Posterior vena cava (tissue), 2 donors: ENCODE measurements at regions not wholly inside any gene's neighbourhood (a gene's known extent, or its start where the extent isn't known, plus 50 kb on each side); places are given as distances from the start of the nearest gene placed in this dataset.

Experiments
- DNase-seq: peaks from one replicate; pipeline ENCODE4 v3.0.0-alpha.2; 2020; ENCODE audit warnings: low spot score
- intact Hi-C, 2 donors: fragments of 100-400 bp; cut with DNase I; formaldehyde crosslinking; loops; one replicate each; pipeline versions ENCODE4 v1.14.1 to v1.14.2; 2022 to 2023
- donor health status: DM: yes; HTN: yes; CAD: no.
- donor health status: DM: yes; HTN: yes; CAD: no.

GRCh38 chr12:113591480-113591974 is 119.9 kb upstream of the LHX5 start:
- intact Hi-C loops, result no loop called here

DNA sequence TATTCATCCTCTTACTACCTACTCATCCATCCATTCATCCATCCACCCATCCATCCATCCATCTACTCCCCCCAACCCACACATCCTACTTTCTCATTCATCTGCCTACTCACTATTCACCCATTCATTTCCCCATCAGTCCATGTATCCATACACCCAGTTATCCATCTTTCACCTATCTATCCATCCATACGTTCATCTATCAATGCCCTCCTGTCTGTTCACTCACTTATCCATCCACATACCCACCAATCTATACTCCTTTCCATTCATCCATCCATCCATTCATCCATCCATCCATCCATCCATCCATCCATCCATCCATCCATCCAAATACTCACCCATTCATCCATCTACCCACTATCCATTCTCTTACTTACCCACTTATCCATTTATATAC is 117.8 kb upstream of the LHX5 start:
- intact Hi-C loops, result no loop called here
- DNase-seq, result no peak

More at GRCh38 chr12:113591480-113591974, 119.9 kb upstream of the LHX5 start:
- no peak for DNase-seq

DNA sequence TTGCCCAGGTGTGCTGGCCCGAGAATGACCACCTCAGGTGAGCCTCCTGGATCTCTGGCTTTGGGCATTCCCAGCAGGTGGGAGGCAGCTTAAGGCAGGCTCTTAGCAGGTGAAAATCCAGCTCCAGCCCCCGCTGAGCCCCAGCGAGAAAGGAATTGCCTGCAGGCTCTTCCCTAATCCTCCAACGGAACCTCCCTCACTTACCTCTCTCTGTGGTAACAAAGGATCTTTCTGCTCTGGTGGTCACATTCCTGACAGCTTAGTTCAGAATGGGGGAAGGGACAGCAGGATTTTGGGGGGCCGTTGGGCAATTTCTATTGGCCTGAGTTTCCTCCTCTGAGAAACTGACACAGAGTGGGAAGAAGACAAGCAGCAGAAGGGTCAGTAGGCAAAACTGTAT is 116.0 kb upstream of the LHX5 start:
- intact Hi-C loops, result no loop called here
- DNase-seq, result no peak

DNA sequence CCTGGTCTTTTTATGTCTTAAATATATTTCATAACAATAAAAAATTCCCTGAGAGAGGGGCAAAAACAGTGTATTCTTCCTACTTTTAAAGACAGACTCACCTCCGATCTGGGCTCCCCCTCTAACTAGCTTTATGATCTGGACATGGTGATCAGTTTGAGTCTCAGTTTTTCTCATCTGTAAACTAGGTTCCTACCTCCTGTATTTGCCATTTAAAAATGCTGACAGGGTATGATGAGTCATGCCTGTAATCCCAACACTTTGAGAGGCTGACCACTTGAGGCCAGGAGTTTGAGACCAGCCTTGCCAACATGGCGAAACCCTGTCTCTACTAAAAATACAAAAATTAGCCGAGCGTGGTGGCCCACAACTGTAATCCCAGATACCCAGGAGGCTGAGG is 114.8 kb upstream of the LHX5 start:
- intact Hi-C loops, result no loop called here

DNA sequence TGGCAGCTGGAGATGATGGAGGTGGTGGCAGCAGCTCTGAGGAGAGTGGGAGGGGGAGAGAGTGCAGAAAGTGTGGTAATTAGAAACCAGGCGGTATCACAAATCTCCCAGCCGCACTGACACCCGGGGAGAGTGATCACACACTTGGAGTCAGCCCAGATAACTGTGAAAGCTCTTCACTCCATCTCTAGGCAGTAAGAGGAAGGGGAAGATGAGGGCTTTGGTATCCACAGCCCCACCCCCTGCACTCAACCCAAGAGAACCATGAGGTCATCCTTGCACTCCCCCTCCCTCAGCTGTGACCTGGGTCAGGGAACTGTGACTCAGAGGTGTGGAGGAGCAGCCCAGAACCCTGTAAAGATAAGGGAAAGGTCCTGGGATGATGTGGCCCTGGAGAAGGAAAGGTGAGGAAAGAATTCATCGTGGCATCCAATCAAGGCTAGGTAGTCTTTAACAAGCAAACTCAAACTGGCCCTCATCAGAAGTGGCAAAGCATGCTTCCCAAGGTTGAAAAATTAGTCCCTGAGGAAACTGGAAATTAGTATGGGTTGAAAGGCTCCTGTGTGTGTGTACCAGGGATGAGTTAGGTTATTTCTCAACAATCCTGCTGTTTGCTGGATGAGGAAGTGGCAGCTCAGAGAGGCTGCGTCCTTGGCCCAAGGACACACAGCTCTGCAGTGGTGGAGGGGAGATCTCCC is 111.0 kb upstream of the LHX5 start:
- no peak for DNase-seq
- intact Hi-C loops, result no loop called here

More for the DNA sequence above, 114.8 kb upstream of the LHX5 start:
- no peak for DNase-seq

DNA sequence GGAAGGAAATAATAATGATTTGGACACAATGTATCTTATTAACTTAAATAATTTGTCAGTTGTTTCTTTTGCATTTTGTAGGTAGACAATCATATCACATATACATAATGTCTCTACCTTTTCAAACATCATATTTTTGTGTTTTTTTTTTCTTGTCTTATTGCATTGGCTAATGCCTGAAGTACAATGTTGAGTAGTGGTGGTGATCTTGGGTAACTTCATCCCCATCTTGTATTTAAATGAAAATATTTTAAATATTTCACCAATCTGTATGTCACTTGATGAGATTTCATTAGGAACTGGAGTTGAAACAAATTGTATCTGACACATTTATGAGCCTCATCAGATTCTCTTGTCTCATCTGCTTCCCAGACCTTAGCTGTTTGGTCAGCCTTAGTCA is 109.7 kb upstream of the LHX5 start:
- intact Hi-C loops, result no loop called here
- no peak for DNase-seq

GRCh38 chr12:113580437-113580836 is 108.8 kb upstream of the LHX5 start:
- no peak for DNase-seq

GRCh38 chr12:113577464-113578129 is 105.9 kb upstream of the LHX5 start:
- DNase-seq, result no peak
- intact Hi-C loops, result no loop called here

More at GRCh38 chr12:113580437-113580836, 108.8 kb upstream of the LHX5 start:
- intact Hi-C loops, result no loop called here

DNA sequence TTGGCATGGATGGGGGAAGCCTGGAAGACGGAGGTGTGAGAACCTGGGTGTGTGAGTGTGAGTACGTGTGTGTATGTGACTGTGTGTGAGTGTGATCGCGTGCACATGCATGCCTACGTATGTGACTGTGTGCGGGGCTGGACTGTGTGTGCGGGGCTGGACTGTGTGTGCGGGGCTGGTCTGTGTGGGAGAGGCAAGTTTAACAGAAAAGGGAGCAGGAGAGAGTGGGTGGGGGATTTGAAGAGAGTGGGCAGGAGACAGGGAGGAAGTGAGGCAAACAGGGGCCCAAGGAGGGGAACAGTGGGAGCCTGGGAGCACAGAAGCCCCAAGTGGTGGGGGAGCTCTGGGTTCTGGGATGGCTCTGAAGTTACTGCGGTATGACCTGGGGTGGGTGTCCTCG is 103.7 kb upstream of the LHX5 start:
- intact Hi-C loops, result no loop called here
- no peak for DNase-seq

- no peak for DNase-seq
- intact Hi-C loops, result no loop called here
Observed at GRCh38 chr12:113573148-113573547, 101.5 kb upstream of the LHX5 start.

GRCh38 chr12:113571713-113572112 is 100.0 kb upstream of the LHX5 start:
- DNase-seq, result no peak
- intact Hi-C loops, result no loop called here

GRCh38 chr12:113569806-113570205 is 98.1 kb upstream of the LHX5 start:
- intact Hi-C loops, result no loop called here
- no peak for DNase-seq

GRCh38 chr12:113568021-113568420 is 96.3 kb upstream of the LHX5 start:
- intact Hi-C loops, result no loop called here
- DNase-seq, result no peak

GRCh38 chr12:113565368-113565767 is 93.7 kb upstream of the LHX5 start:
- intact Hi-C loops, result no loop called here
- DNase-seq, result no peak

- no peak for DNase-seq
- intact Hi-C loops, result no loop called here
Observed at GRCh38 chr12:113561068-113561780, 89.6 kb upstream of the LHX5 start.

- intact Hi-C loops, result no loop called here
- DNase-seq, result no peak
Observed at GRCh38 chr12:113559466-113559865, 87.8 kb upstream of the LHX5 start.

DNA sequence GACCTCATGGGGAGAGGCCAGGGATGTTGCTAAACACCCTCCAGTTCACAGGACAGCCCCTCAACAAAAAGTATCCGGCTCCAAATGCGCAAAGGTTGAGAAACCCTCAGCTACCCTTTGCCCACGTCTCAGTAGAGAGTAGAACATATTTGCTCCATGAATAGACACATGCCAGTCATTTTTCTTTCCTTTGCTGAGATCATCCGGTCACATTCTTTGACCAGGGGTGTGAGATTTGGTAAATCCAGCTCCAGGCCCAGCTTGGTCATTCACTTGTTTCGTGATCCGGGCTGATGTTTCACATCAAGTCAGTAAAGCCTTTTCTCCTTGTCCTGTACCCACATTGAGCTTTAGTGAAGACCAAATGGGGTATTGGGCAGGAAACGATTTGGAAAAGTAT is 83.6 kb upstream of the LHX5 start:
- DNase-seq, result peak; percentile 3
- intact Hi-C loops, result no loop called here

DNA sequence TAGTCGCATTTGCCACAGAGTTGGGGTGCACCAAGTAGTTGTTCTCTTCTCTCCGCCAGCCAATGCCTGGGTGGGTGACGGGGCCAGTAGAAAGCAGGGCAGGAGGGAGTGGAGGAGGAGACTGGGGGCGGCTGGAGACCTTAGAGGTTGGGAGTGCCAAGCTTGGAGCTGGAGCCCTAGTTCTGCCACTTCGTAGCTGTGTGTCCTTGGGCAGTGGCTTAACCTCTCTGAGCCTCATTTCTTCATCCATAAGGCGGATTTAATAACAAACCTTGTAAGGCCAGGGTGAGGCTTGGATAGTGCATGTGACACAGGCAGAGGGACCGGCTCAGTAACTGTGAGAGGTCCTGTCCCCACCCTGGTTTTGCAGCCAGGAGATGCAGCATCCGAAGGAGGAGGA is 81.1 kb upstream of the LHX5 start:
- intact Hi-C loops, result no loop called here
- no peak for DNase-seq

DNA sequence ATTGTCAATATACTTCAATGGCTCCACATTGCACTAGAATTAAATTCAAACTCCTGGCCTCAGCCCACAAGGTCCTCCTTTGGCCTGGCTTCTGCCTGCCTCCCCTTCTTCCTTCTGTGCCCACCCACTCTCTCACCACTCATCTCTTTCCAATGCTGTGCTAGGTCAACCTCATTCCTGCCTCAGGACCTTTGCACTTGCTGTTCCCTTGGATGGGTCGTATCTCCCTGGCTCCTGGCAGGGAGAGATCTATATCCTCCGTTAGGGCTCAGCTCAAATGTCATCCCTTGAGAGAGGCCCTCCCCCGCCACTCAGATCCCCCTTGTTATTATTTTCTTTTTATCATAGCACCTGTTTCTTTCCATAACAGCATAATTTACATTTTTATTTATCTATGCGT is 79.9 kb upstream of the LHX5 start:
- no peak for DNase-seq
- intact Hi-C loops, result no loop called here

DNA sequence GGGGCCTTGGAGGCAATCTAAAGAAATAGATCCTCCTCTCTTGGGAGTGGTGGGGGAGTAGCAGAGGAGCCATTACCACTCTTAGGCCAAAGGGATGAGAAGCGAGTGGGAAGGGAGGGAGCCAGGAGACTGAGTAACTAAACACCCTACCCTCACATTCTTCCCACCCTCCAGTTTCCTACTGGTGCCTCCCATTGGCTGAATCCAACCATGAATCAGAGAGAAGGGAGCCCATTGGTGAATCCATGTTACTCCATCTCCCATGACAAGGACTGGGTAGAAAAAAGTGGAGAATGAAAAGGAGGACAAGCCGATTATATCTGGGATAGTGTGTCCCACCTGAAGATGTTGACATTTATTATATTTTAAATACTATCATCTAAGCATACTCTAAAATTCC is 76.8 kb upstream of the LHX5 start:
- no peak for DNase-seq
- intact Hi-C loops, result no loop called here
